ENCODE measurements at regions not wholly inside any gene's neighbourhood (a gene's known extent, or its start where the extent isn't known, plus 50 kb on each side); places are given as distances from the start of the nearest gene placed in this dataset.

GRCh38 chr3:36146404-36146803, 233.9 kb upstream of the STAC start:
- TF ChIP-seq CTCF (IDR thresholded peaks at IDR 0.05; ENCODE audit: borderline replicate concordance): no peak
- H3K27me3 ChIP-seq (ENCODE audit: low read depth): no peaks in the 10 kb centered on the region
- no peaks in the 10 kb centered on the region for H3K9me3 ChIP-seq (replicated peaks)

GRCh38 chr3:36147934-36148558, 232.3 kb upstream of the STAC start:
- intact Hi-C loops (cut with micrococcal nuclease): no loop called here
- H3K36me3 ChIP-seq: no peaks in the 10 kb centered on the region
- DNase-seq: no peak
- H3K4me3 ChIP-seq: no peak overlapping the region
- no peaks in the 10 kb centered on the region for H3K9me3 ChIP-seq (replicated peaks)
- no peaks in the 10 kb centered on the region for H3K4me1 ChIP-seq
- no peak overlapping the region for H3K27ac ChIP-seq (replicated peaks)
- H3K27me3 ChIP-seq (ENCODE audit: low read depth): no peaks in the 10 kb centered on the region
- TF ChIP-seq CTCF (IDR thresholded peaks at IDR 0.05; ENCODE audit: borderline replicate concordance): no peak

More at GRCh38 chr3:36146404-36146803, 233.9 kb upstream of the STAC start:
- intact Hi-C loops (cut with micrococcal nuclease): no loop called here
- Histone ChIP-seq H3K27ac (replicated peaks) (no peak overlapping the region), H3K36me3 (no peaks in the 10 kb centered on the region), H3K4me1 (no peaks in the 10 kb centered on the region), H3K4me3 (no peak overlapping the region)
- DNase-seq: no peak

GRCh38 chr3:36149447-36149865, 230.8 kb upstream of the STAC start:
- no peak for DNase-seq
- no peaks in the 10 kb centered on the region for H3K36me3 ChIP-seq
- intact Hi-C loops (cut with micrococcal nuclease): no loop called here
- no peak for TF ChIP-seq CTCF (IDR thresholded peaks at IDR 0.05; ENCODE audit: borderline replicate concordance)
- no peaks in the 10 kb centered on the region for H3K9me3 ChIP-seq (replicated peaks)
- H3K4me3 ChIP-seq: no peak overlapping the region
- H3K27me3 ChIP-seq (ENCODE audit: low read depth): no peaks in the 10 kb centered on the region
- H3K4me1 ChIP-seq: no peaks in the 10 kb centered on the region
- H3K27ac ChIP-seq (replicated peaks): no peak overlapping the region

GRCh38 chr3:36155515-36155914, 224.8 kb upstream of the STAC start:
- intact Hi-C loops (cut with micrococcal nuclease): no loop called here
- no peak for DNase-seq
- H3K9me3 ChIP-seq (replicated peaks): no peaks in the 10 kb centered on the region
- H3K27ac ChIP-seq (replicated peaks): no peak overlapping the region
- H3K27me3 ChIP-seq (ENCODE audit: low read depth): no peaks in the 10 kb centered on the region
- no peaks in the 10 kb centered on the region for H3K36me3 ChIP-seq
- H3K4me3 ChIP-seq: no peak overlapping the region
- no peak for TF ChIP-seq CTCF (IDR thresholded peaks at IDR 0.05; ENCODE audit: borderline replicate concordance)
- no peaks in the 10 kb centered on the region for H3K4me1 ChIP-seq

- Histone ChIP-seq H3K4me3 (no peak overlapping the region), H3K36me3 (no peaks in the 10 kb centered on the region), H3K9me3 (replicated peaks) (no peaks in the 10 kb centered on the region), H3K4me1 (no peaks in the 10 kb centered on the region), H3K27ac (replicated peaks) (no peak overlapping the region), H3K27me3 (ENCODE audit: low read depth) (no peaks in the 10 kb centered on the region)
- intact Hi-C loops (cut with micrococcal nuclease): no loop called here
- DNase-seq: no peak
- no peak for TF ChIP-seq CTCF (IDR thresholded peaks at IDR 0.05; ENCODE audit: borderline replicate concordance)
These were observed 215.9 kb upstream of the STAC start for GRCh38 chr3:36164400-36164799.
